Breast epithelium (tissue), 4 donors: ENCODE measurements at regions not wholly inside any gene's neighbourhood (a gene's known extent, or its start where the extent isn't known, plus 50 kb on each side); places are given as distances from the start of the nearest gene placed in this dataset.

Source experiments
- DNase-seq, 2 donors: peaks; one replicate each; pipeline ENCODE4 v3.0.0-alpha.2; 2019; ENCODE audit warnings: low spot score in 2 of 2
- H3K27ac ChIP-seq, 2 donors: fragments of 200-600 bp; sonication (generic) in 1 of 2; one replicate each; pipeline ENCODE4 v1.5.1; 2016 to 2019; ENCODE audit warnings: mild to moderate bottlenecking in 1 of 2
- H3K27me3 ChIP-seq, 2 donors: fragments of 200-600 bp; sonication (generic) in 1 of 2; one replicate each; pipeline versions ENCODE4 v1.5.1 to v1.6.0; 2017 to 2019; ENCODE audit warnings: control low read depth in 1 of 2, mild to moderate bottlenecking in 1 of 2
- H3K36me3 ChIP-seq: fragments of 200-600 bp; one replicate; pipeline ENCODE4 v1.5.1; 2019
- H3K4me1 ChIP-seq, 2 donors: fragments of 200-600 bp; sonication (generic); one replicate each; pipeline ENCODE4 v1.5.1; 2016 to 2019; ENCODE audit warnings: control low read depth in 1 of 2
- H3K4me3 ChIP-seq, 3 donors: fragments of 200-600 bp; sonication (generic); 1 replicate in 2 of 3; 2 replicates in 1 of 3; pipeline ENCODE4 v1.5.1; 2016 to 2019; ENCODE audit warnings: mild to moderate bottlenecking in 3 of 3, moderate library complexity in 2 of 3
- H3K9me3 ChIP-seq, 2 donors: fragments of 200-600 bp; sonication (generic) in 1 of 2; one replicate each; pipeline ENCODE4 v1.5.1; 2016 to 2019; ENCODE audit warnings: control low read depth in 1 of 2
- POLR2A ChIP-seq: fragments of 450-650 bp; IDR thresholded peaks from one replicate; pipeline ENCODE4 v1.6.1; 2016; ENCODE audit warnings: antibody characterized with exemption, mild to moderate bottlenecking, moderate library complexity
- POLR2AphosphoS5 ChIP-seq, 3 donors: sonication (generic); formaldehyde crosslinking; IDR thresholded peaks; one replicate each; pipeline ENCODE4 v1.6.1; 2017; ENCODE audit warnings: antibody characterized with exemption in 3 of 3
- intact Hi-C: fragments of 100-400 bp; cut with DNase I; formaldehyde crosslinking; loops from one replicate; pipeline ENCODE4 v1.15.1; 2023; ENCODE audit warnings: low total_unique reads
- TF ChIP-seq, protein P1 (sequence below), 3 donors: fragments of 450-650 bp; IDR thresholded peaks; one replicate each; pipeline ENCODE4 v1.5.1; 2016 to 2017; ENCODE audit warnings: antibody characterized with exemption in 3 of 3, mild to moderate bottlenecking in 3 of 3, moderate library complexity in 3 of 3

DNA sequence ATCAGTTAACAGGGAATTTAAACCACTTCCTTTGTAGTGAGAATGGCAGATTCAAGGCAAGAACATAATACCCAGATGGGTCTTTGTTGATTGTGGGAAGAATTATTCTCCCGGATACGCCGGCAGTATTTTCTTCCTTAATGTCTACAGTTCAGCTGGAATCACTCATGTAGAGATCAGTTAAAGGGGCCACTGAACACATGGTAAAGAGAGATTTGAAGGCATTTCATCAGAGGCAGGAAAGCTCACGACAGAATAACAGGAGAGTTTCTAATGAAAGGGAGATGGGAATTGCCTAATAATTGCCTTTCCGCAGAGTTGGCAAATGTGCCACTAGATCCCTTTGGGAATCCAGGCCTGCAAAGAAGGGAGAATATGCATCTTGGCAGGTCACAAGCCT, 327.7 kb upstream of the ZNF804A start:
- Histone ChIP-seq H3K4me3 (no peak overlapping the region), H3K27me3 (no peaks in the 10 kb centered on the region), H3K4me1 (no peaks in the 10 kb centered on the region), H3K9me3 (no peaks in the 10 kb centered on the region), H3K36me3 (no peaks in the 10 kb centered on the region), H3K27ac (no peak overlapping the region)
- TF ChIP-seq POLR2AphosphoS5 (IDR thresholded peaks at IDR 0.05) (no peak), POLR2A (no peak)
- TF ChIP-seq, protein P1, sequence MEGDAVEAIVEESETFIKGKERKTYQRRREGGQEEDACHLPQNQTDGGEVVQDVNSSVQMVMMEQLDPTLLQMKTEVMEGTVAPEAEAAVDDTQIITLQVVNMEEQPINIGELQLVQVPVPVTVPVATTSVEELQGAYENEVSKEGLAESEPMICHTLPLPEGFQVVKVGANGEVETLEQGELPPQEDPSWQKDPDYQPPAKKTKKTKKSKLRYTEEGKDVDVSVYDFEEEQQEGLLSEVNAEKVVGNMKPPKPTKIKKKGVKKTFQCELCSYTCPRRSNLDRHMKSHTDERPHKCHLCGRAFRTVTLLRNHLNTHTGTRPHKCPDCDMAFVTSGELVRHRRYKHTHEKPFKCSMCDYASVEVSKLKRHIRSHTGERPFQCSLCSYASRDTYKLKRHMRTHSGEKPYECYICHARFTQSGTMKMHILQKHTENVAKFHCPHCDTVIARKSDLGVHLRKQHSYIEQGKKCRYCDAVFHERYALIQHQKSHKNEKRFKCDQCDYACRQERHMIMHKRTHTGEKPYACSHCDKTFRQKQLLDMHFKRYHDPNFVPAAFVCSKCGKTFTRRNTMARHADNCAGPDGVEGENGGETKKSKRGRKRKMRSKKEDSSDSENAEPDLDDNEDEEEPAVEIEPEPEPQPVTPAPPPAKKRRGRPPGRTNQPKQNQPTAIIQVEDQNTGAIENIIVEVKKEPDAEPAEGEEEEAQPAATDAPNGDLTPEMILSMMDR (IDR thresholded peaks at IDR 0.05), result no peak
- no peak for DNase-seq
- intact Hi-C loops, result loop anchor here (10.0 kb wide), 1 partner anchor 1364 kb away; no protein-coding TSS in a partner anchor

DNA sequence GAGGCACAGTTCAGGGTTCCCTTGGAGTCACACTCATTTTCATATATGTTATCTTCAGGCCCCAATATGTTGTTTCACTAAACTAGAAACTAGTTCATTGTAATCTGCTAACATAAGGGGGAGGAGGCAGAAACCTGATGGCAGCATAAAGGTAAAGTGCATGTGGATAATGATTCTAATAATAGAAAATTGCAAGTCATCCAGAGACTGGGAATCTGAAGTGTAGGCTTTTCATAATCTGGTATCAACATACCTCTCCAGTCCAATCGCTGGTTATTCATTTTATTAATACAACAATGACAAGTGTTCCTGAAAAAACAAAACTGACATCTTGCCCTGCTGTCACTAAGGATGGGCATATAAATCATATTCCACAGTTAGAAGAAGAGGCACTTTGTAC, 326.3 kb upstream of the ZNF804A start:
- Histone ChIP-seq H3K4me3 (no peak overlapping the region), H3K27ac (no peak overlapping the region), H3K9me3 (no peaks in the 10 kb centered on the region), H3K4me1 (no peaks in the 10 kb centered on the region), H3K36me3 (no peaks in the 10 kb centered on the region), H3K27me3 (no peaks in the 10 kb centered on the region)
- intact Hi-C loops, result loop anchor here (10.0 kb wide), 1 partner anchor 1363 kb away; no protein-coding TSS in a partner anchor
- no peak for DNase-seq
- no peak for TF ChIP-seq POLR2A
- no peak for TF ChIP-seq POLR2AphosphoS5 (IDR thresholded peaks at IDR 0.05)
- TF ChIP-seq, protein P1 (IDR thresholded peaks at IDR 0.05), result no peak

DNA sequence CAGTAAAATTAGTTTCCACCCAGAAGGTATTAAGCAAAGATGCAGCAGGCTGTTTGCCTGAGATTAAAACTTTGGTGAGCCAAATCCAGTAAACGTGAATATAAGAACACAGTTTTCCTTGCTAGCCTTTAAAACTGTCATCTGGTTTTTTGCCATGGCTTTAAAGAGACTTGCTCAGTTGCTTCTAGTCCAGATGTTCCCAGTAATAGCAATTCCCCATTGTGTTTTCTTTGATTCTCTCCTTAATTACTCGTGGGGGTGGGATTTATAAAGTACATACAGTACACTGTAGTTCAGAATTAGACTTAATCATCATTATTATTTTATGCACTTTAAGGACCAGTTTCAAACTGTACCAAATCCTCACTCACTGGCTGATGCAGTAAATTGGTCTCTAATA, 303.5 kb upstream of the ZNF804A start:
- intact Hi-C loops, result no loop called here

DNA sequence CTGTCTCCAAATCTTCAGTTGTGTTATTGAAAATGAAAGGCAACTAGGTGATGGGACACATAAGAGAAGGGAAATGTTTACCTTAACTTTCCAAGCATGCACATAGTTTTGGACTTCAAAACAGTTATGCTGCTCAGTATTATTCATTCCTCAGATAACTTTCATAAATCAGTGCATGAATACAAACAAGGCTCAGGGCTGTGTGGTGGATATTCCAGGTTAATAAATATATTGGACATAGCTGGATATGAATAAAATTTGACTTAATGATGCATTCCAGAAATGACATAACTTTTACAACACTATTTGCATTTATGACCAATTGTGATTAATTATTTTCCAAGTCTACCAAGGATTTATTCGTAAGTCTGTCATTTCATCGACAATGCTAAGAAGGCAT, 301.2 kb upstream of the ZNF804A start:
- no peaks in the 10 kb centered on the region for H3K36me3 ChIP-seq
- DNase-seq, result no peak
- no peak overlapping the region for H3K27ac ChIP-seq
- no peaks in the 10 kb centered on the region for H3K9me3 ChIP-seq
- H3K27me3 ChIP-seq, result no peaks in the 10 kb centered on the region
- no peak overlapping the region for H3K4me3 ChIP-seq
- TF ChIP-seq, protein P1 (IDR thresholded peaks at IDR 0.05), result no peak
- TF ChIP-seq POLR2A (no peak), POLR2AphosphoS5 (IDR thresholded peaks at IDR 0.05) (no peak)
- H3K4me1 ChIP-seq, result no peaks in the 10 kb centered on the region
- intact Hi-C loops, result no loop called here

More for the DNA sequence above, 303.5 kb upstream of the ZNF804A start:
- no peaks in the 10 kb centered on the region for H3K36me3 ChIP-seq
- H3K4me1 ChIP-seq, result no peaks in the 10 kb centered on the region
- H3K9me3 ChIP-seq, result no peaks in the 10 kb centered on the region
- TF ChIP-seq POLR2A, result no peak
- TF ChIP-seq POLR2AphosphoS5 (IDR thresholded peaks at IDR 0.05), result no peak
- TF ChIP-seq, protein P1 (IDR thresholded peaks at IDR 0.05), result no peak
- H3K4me3 ChIP-seq, result no peak overlapping the region
- H3K27ac ChIP-seq, result no peak overlapping the region
- DNase-seq, result no peak
- H3K27me3 ChIP-seq, result no peaks in the 10 kb centered on the region

DNA sequence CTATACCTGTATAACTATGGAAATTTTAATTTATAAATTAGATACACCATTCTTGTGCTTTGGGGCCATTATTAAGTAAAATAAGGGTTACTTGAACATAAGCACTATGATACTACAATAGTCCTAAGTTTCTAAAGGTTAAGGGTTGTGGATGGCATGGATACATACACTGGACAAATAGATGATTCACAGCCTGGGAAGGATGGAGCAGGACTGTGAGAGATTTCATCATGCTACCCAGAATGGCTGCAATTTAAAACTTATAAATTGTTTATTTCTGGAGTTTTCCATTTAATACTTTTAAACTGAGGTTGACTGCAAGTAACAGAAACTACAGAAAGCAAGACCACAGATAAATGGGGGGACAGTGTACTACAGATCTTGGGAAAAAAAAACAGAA, 295.8 kb upstream of the ZNF804A start:
- no peak for DNase-seq
- intact Hi-C loops, result no loop called here
- TF ChIP-seq, protein P1 (IDR thresholded peaks at IDR 0.05), result no peak
- TF ChIP-seq POLR2AphosphoS5 (IDR thresholded peaks at IDR 0.05) (no peak), POLR2A (no peak)

More for the DNA sequence above, 295.8 kb upstream of the ZNF804A start:
- Histone ChIP-seq H3K36me3 (no peaks in the 10 kb centered on the region), H3K27me3 (no peaks in the 10 kb centered on the region), H3K4me1 (no peaks in the 10 kb centered on the region), H3K4me3 (no peak overlapping the region), H3K27ac (no peak overlapping the region), H3K9me3 (no peaks in the 10 kb centered on the region)
